ENCODE measurements at regions not wholly inside any gene's neighbourhood (a gene's known extent, or its start where the extent isn't known, plus 50 kb on each side); places are given as distances from the start of the nearest gene placed in this dataset.

GRCh38 chr10:4512196-4512595 lies 313.8 kb upstream of the AKR1E2 start:
- no peak for TF ChIP-seq CTCF (IDR thresholded peaks at IDR 0.05)
- TF ChIP-seq POLR2A (IDR thresholded peaks at IDR 0.05), result no peak

Data from thyroid gland (tissue), 4 donors.